WTC11 (cell line): ENCODE measurements at regions not wholly inside any gene's neighbourhood (a gene's known extent, or its start where the extent isn't known, plus 50 kb on each side); places are given as distances from the start of the nearest gene placed in this dataset.

Experiments used
- ATF1 ChIP-seq: sonication (generic); formaldehyde crosslinking; IDR thresholded peaks from 2 replicates; pipeline ENCODE4 v1.8.1; 2023; ENCODE audit warnings: mild to moderate bottlenecking, moderate library complexity, missing genetic modification reagents
- ATF3 ChIP-seq: sonication (generic); formaldehyde crosslinking; conservative IDR thresholded peaks from 2 replicates; pipeline ENCODE4 v1.8.1; 2022; ENCODE audit warnings: mild to moderate bottlenecking, missing genetic modification reagents
- CTCF ChIP-seq: fragments of 200-600 bp; IDR thresholded peaks from 2 replicates; pipeline ENCODE4 v1.8.0; 2022; ENCODE audit warnings: antibody characterized with exemption
- IRF1 ChIP-seq: sonication (generic); formaldehyde crosslinking; IDR thresholded peaks from 2 replicates; pipeline ENCODE4 v1.8.0; 2023; ENCODE audit warnings: missing genetic modification reagents
- NFE2L1 ChIP-seq: sonication (generic); formaldehyde crosslinking; IDR thresholded peaks from 2 replicates; pipeline ENCODE4 v1.8.1; 2023; ENCODE audit warnings: missing genetic modification reagents
- NFYB ChIP-seq: sonication (generic); formaldehyde crosslinking; conservative IDR thresholded peaks from 2 replicates; pipeline ENCODE4 v1.8.0; 2022; ENCODE audit warnings: low read depth, missing genetic modification reagents
- SP1 ChIP-seq: sonication (generic); formaldehyde crosslinking; conservative IDR thresholded peaks from 2 replicates; pipeline ENCODE4 v1.8.1; 2022; ENCODE audit warnings: missing genetic modification reagents
- TEAD4 ChIP-seq: sonication (generic); formaldehyde crosslinking; IDR thresholded peaks from 2 replicates; pipeline ENCODE4 v1.8.0; 2022; ENCODE audit warnings: mild to moderate bottlenecking, missing genetic modification reagents

- TF ChIP-seq ATF1 (CRISPR knock-in tag), result no peak
- no peak for TF ChIP-seq TEAD4 (CRISPR knock-in tag)
- TF ChIP-seq ATF3 (CRISPR knock-in tag), result no peak
- no peak for TF ChIP-seq NFE2L1 (CRISPR knock-in tag)
- TF ChIP-seq CTCF, result no peak
- TF ChIP-seq NFYB (CRISPR knock-in tag), result no peak
- TF ChIP-seq IRF1, result no peak
- no peak for TF ChIP-seq SP1 (CRISPR knock-in tag)
Measured at GRCh38 chr3:124089214-124089613, 97.3 kb upstream of the ROPN1 start.
